Spleen (tissue), 11 donors: ENCODE measurements at regions not wholly inside any gene's neighbourhood (a gene's known extent, or its start where the extent isn't known, plus 50 kb on each side); places are given as distances from the start of the nearest gene placed in this dataset.
A peak's percentile ranks its signal among the peaks of the same experiment; 100 is the strongest.

Source experiments
- DNase-seq: peaks from one replicate; pipeline ENCODE4 v3.0.0-alpha.2; 2020
- H3K27ac ChIP-seq, 8 donors: fragments of 200-600 bp; sonication (generic) in 7 of 8; 1 replicate in 4 of 8; 2 replicates in 4 of 8; pipeline versions ENCODE4 v1.5.0 to v1.8.0; 2016 to 2021; ENCODE audit warnings: inconsistent platforms in 4 of 8, mild to moderate bottlenecking in 4 of 8, moderate library complexity in 1 of 8
- H3K27me3 ChIP-seq, 7 donors: fragments of 200-600 bp; sonication (generic) in 6 of 7; replicated peaks in 1 of 7; 1 replicate in 4 of 7; 2 replicates in 3 of 7; pipeline versions ENCODE4 v1.5.0 to v1.8.0; 2016 to 2021; ENCODE audit warnings: inconsistent platforms in 3 of 7, mild to moderate bottlenecking in 1 of 7
- H3K36me3 ChIP-seq, 6 donors: fragments of 200-600 bp; sonication (generic) in 5 of 6; 1 replicate in 4 of 6; 2 replicates in 2 of 6; pipeline versions ENCODE4 v1.5.0 to v1.8.0; 2016 to 2021; ENCODE audit warnings: inconsistent platforms in 2 of 6
- H3K4me1 ChIP-seq, 6 donors: fragments of 200-600 bp; sonication (generic) in 5 of 6; 1 replicate in 3 of 6; 2 replicates in 3 of 6; pipeline versions ENCODE4 v1.5.0 to v1.8.0; 2016 to 2021; ENCODE audit warnings: inconsistent platforms in 3 of 6
- H3K4me3 ChIP-seq, 8 donors: fragments of 200-600 bp; sonication (generic) in 7 of 8; 1 replicate in 4 of 8; 2 replicates in 4 of 8; pipeline versions ENCODE4 v1.5.0 to v1.8.0; 2016 to 2021; ENCODE audit warnings: inconsistent platforms in 4 of 8, mild to moderate bottlenecking in 4 of 8, moderate library complexity in 2 of 8
- H3K9me3 ChIP-seq, 8 donors: fragments of 200-600 bp; sonication (generic) in 7 of 8; 1 replicate in 4 of 8; 2 replicates in 4 of 8; pipeline versions ENCODE4 v1.5.0 to v1.8.0; 2016 to 2021; ENCODE audit warnings: inconsistent platforms in 4 of 8
- CTCF ChIP-seq, 11 experiments: fragments of 200-600 bp in 7 of 11; fragments of 450-650 bp in 4 of 11; sonication (generic) in 4 of 11; IDR thresholded peaks in 8 of 11; conservative IDR thresholded peaks in 3 of 11; 1 replicate in 7 of 11; 2 replicates in 4 of 11; pipeline versions ENCODE4 v1.4.0 to v1.8.0; 2016 to 2021; ENCODE audit warnings: antibody characterized with exemption in 11 of 11, inconsistent platforms in 4 of 11, mild to moderate bottlenecking in 1 of 11
- POLR2A ChIP-seq, 3 donors: fragments of 450-650 bp; IDR thresholded peaks; one replicate each; pipeline ENCODE4 v1.5.1; 2017; ENCODE audit warnings: antibody characterized with exemption in 3 of 3, mild to moderate bottlenecking in 1 of 3
- POLR2AphosphoS5 ChIP-seq, 3 donors: sonication (generic); formaldehyde crosslinking; IDR thresholded peaks; one replicate each; pipeline ENCODE4 v1.5.1; 2017; ENCODE audit warnings: antibody characterized with exemption in 3 of 3
- WGBS, 5 donors: extraction: QIAGEN DNeasy Blood & Tissue Kit in 3 of 5; methylation state at CpG; one replicate each; pipeline versions ENCODE4 v1.1.5 to v1.1.7; 2013 to 2018; 5-methylcytosine and 5-hydroxymethylcytosine counted together
- intact Hi-C: fragments of 100-400 bp; cut with DNase I; formaldehyde crosslinking; loops from one replicate; pipeline ENCODE4 v1.15.0; 2023; ENCODE audit warnings: low total_unique reads
- donor health status: healthy with polysubstance abuse.
- donor health status: DM: no; HTN: no; CAD: no; lungs with moderate emphysema.
- donor health status: DM: no; HTN: no; CAD: no.
- donor health status: Bipolar disorder and iron deficiency.
- donor health status: healthy.
- donor health status: DM: no; HTN: no; CAD: no.
- donor health status: DM: yes; HTN: yes; CAD: no.

GRCh38 chr7:119472408-119473038 is 800.5 kb upstream of the KCND2 start:
- no peaks in the 10 kb centered on the region for H3K9me3 ChIP-seq
- H3K36me3 ChIP-seq = no peaks in the 10 kb centered on the region
- no peak for TF ChIP-seq POLR2AphosphoS5 (IDR thresholded peaks at IDR 0.05)
- TF ChIP-seq POLR2A (IDR thresholded peaks at IDR 0.05) = no peak
- no peak for TF ChIP-seq CTCF (IDR thresholded peaks at IDR 0.05 in 8 of 11, conservative IDR thresholded peaks at IDR 0.05 in 3 of 11)
- no peak overlapping the region for H3K4me3 ChIP-seq
- WGBS, 5 donors = 42 to 52% (median 46%) methylated on average over 7 of the region's 7 CpGs
- no peak overlapping the region for H3K27ac ChIP-seq
- H3K4me1 ChIP-seq = no peaks in the 10 kb centered on the region
- DNase-seq = no peak
- intact Hi-C loops = no loop called here
- H3K27me3 ChIP-seq = no peaks in the 10 kb centered on the region

- peak; percentile 43 for DNase-seq
- Histone ChIP-seq H3K27me3 (no peaks in the 10 kb centered on the region), H3K4me3 (no peak overlapping the region), H3K4me1 (no peaks in the 10 kb centered on the region), H3K27ac (no peak overlapping the region), H3K36me3 (no peaks in the 10 kb centered on the region), H3K9me3 (peaks cover 0 to 11% (median 2%) of the 10 kb centered on the region in 8 donors)
- 20 to 36% (median 27%) methylated on average over 4 of the region's 4 CpGs for WGBS, 5 donors
- intact Hi-C loops = no loop called here
- TF ChIP-seq CTCF (IDR thresholded peaks at IDR 0.05 in 8 of 11, conservative IDR thresholded peaks at IDR 0.05 in 3 of 11) (no peak), POLR2A (IDR thresholded peaks at IDR 0.05) (no peak), POLR2AphosphoS5 (IDR thresholded peaks at IDR 0.05) (no peak)
These were observed 790.8 kb upstream of the KCND2 start for GRCh38 chr7:119482209-119482608.

- 15 to 25% (median 20%) methylated on average over 2 of the region's 2 CpGs for WGBS, 5 donors
These were observed 790.3 kb upstream of the KCND2 start for GRCh38 chr7:119482671-119483070.

GRCh38 chr7:119483364-119483763 is 789.6 kb upstream of the KCND2 start:
- H3K4me1 ChIP-seq = no peaks in the 10 kb centered on the region
- TF ChIP-seq CTCF (IDR thresholded peaks at IDR 0.05 in 8 of 11, conservative IDR thresholded peaks at IDR 0.05 in 3 of 11) (no peak), POLR2A (IDR thresholded peaks at IDR 0.05) (no peak), POLR2AphosphoS5 (IDR thresholded peaks at IDR 0.05) (no peak)
- H3K27ac ChIP-seq = no peak overlapping the region

More at GRCh38 chr7:119482671-119483070, 790.3 kb upstream of the KCND2 start:
- Histone ChIP-seq H3K4me3 (no peak overlapping the region), H3K36me3 (no peaks in the 10 kb centered on the region), H3K9me3 (peaks cover 0 to 11% (median 2%) of the 10 kb centered on the region in 8 donors), H3K27me3 (no peaks in the 10 kb centered on the region), H3K27ac (no peak overlapping the region), H3K4me1 (no peaks in the 10 kb centered on the region)
- intact Hi-C loops = no loop called here
- DNase-seq = no peak
- TF ChIP-seq CTCF (IDR thresholded peaks at IDR 0.05 in 8 of 11, conservative IDR thresholded peaks at IDR 0.05 in 3 of 11) (no peak), POLR2AphosphoS5 (IDR thresholded peaks at IDR 0.05) (no peak), POLR2A (IDR thresholded peaks at IDR 0.05) (no peak)

More at GRCh38 chr7:119483364-119483763, 789.6 kb upstream of the KCND2 start:
- Histone ChIP-seq H3K9me3 (peaks cover 0 to 11% (median 2%) of the 10 kb centered on the region in 8 donors), H3K27me3 (no peaks in the 10 kb centered on the region), H3K36me3 (no peaks in the 10 kb centered on the region), H3K4me3 (no peak overlapping the region)
- 83 to 96% (median 87%) methylated on average over 2 of the region's 2 CpGs for WGBS, 5 donors
- intact Hi-C loops = no loop called here
- DNase-seq = no peak
